GM21529 (cell line): ENCODE measurements at regions not wholly inside any gene's neighbourhood (a gene's known extent, or its start where the extent isn't known, plus 50 kb on each side); places are given as distances from the start of the nearest gene placed in this dataset.

Experiments used
- ATAC-seq: cut with Tn5 transposase; IDR thresholded peaks from one replicate; pipeline ENCODE4 v1.9.1; 2021; ENCODE audit not compliant: unreplicated experiment

GRCh38 chr4:132245319-132245718 is 903.8 kb upstream of the PCDH10 start:
- ATAC-seq: no peak

GRCh38 chr4:132264176-132264575 is 884.9 kb upstream of the PCDH10 start:
- no peak for ATAC-seq

GRCh38 chr4:132266374-132266773 is 882.7 kb upstream of the PCDH10 start:
- no peak for ATAC-seq

- no peak for ATAC-seq
Measured at GRCh38 chr4:132267321-132267720, 881.8 kb upstream of the PCDH10 start.

GRCh38 chr4:132269303-132269990 is 879.6 kb upstream of the PCDH10 start:
- ATAC-seq: no peak

- no peak for ATAC-seq
Measured at GRCh38 chr4:132275583-132276121, 873.4 kb upstream of the PCDH10 start.

- ATAC-seq: no peak
Measured at GRCh38 chr4:132276185-132276584, 872.9 kb upstream of the PCDH10 start.

GRCh38 chr4:132276989-132277388 is 872.1 kb upstream of the PCDH10 start:
- ATAC-seq: no peak

GRCh38 chr4:132281733-132282132 is 867.4 kb upstream of the PCDH10 start:
- no peak for ATAC-seq

- no peak for ATAC-seq
Measured at GRCh38 chr4:132284910-132285426, 864.1 kb upstream of the PCDH10 start.

- no peak for ATAC-seq
Measured at GRCh38 chr4:132297346-132297745, 851.7 kb upstream of the PCDH10 start.

- ATAC-seq: no peak
Measured at GRCh38 chr4:132299841-132300240, 849.3 kb upstream of the PCDH10 start.

- no peak for ATAC-seq
Measured at GRCh38 chr4:132312521-132312920, 836.6 kb upstream of the PCDH10 start.

GRCh38 chr4:132313852-132314251 is 835.2 kb upstream of the PCDH10 start:
- ATAC-seq: no peak

GRCh38 chr4:132316738-132317137 is 832.4 kb upstream of the PCDH10 start:
- no peak for ATAC-seq

- no peak for ATAC-seq
Measured at GRCh38 chr4:132317923-132318322, 831.2 kb upstream of the PCDH10 start.

GRCh38 chr4:132328761-132329160 is 820.3 kb upstream of the PCDH10 start:
- no peak for ATAC-seq

- no peak for ATAC-seq
Measured at GRCh38 chr4:132330994-132331393, 818.1 kb upstream of the PCDH10 start.

GRCh38 chr4:132332932-132333723 is 816.0 kb upstream of the PCDH10 start:
- no peak for ATAC-seq

GRCh38 chr4:132333724-132334047 is 815.4 kb upstream of the PCDH10 start:
- ATAC-seq: no peak

GRCh38 chr4:132334081-132334480 is 815.0 kb upstream of the PCDH10 start:
- ATAC-seq: no peak
